Panc1 (cell line): ENCODE measurements at regions not wholly inside any gene's neighbourhood (a gene's known extent, or its start where the extent isn't known, plus 50 kb on each side); places are given as distances from the start of the nearest gene placed in this dataset.

Experiments used
- ATAC-seq: fragments of 200-7000 bp; cut with Tn5 transposase; 2 replicates; pipeline ENCODE4 v1.9.1; 2020; ENCODE audit warnings: mild to moderate bottlenecking, moderate library complexity
- BruUV-seq: library from RNA; stranded (reverse); fragments of 400-500 nt; replicated peaks from 2 replicates; lab custom pipeline; 2021; lab: Mats Ljungman, UMichigan
- CTCF ChIA-PET: fragments of 300-600 bp; sonication (Branson Sonifier 250); formaldehyde crosslinking; loops from one replicate; lab custom pipeline; 2022; ENCODE audit warnings: antibody characterized with exemption; lab: Charles Lee
- POLR2A ChIA-PET: fragments of 300-600 bp; sonication (Branson Sonifier 250); formaldehyde crosslinking; loops from one replicate; lab custom pipeline; 2022; ENCODE audit warnings: antibody characterized with exemption; lab: Charles Lee
- DNase-seq: peaks from one replicate; pipeline ENCODE4 v3.0.0-alpha.2; 2010; ENCODE audit warnings: low read depth, low spot score
- H3K27ac ChIP-seq: 2 replicates; pipeline ENCODE4 v1.5.1; 2011; ENCODE audit warnings: mild to moderate bottlenecking, low read length, inconsistent platforms
- H3K27me3 ChIP-seq: fragments of 200-500 bp; sonication (Bioruptor generic); 2 replicates; pipeline ENCODE4 v1.6.0; 2014; ENCODE audit warnings: low read length, inconsistent platforms; ENCODE audit not compliant: control insufficient read depth, insufficient read depth
- H3K36me3 ChIP-seq: fragments of 200-500 bp; sonication (Bioruptor generic); 2 replicates; pipeline ENCODE4 v1.5.1; 2014; ENCODE audit warnings: inconsistent platforms, mild to moderate bottlenecking, low read length, moderate library complexity; ENCODE audit not compliant: control insufficient read depth, insufficient read depth
- H3K4me1 ChIP-seq: 2 replicates; pipeline ENCODE4 v1.5.1; 2011; ENCODE audit warnings: inconsistent platforms, mild to moderate bottlenecking, low read length, moderate library complexity; ENCODE audit not compliant: control insufficient read depth, insufficient read depth
- H3K4me3 ChIP-seq, 2 experiments: 2 replicates each; pipeline ENCODE4 v1.5.1; 2011 to 2012; ENCODE audit warnings: low read depth in 2 of 2, low read length in 2 of 2, mild to moderate bottlenecking in 2 of 2, inconsistent platforms in 1 of 2, moderate library complexity in 1 of 2
- H3K9me3 ChIP-seq: fragments of 200-500 bp; sonication (Bioruptor generic); 2 replicates; pipeline ENCODE4 v1.5.1; 2014; ENCODE audit warnings: low read depth, mild to moderate bottlenecking, inconsistent platforms, low read length, moderate library complexity; ENCODE audit not compliant: control insufficient read depth, insufficient read depth
- POLR2AphosphoS5 ChIP-seq: IDR thresholded peaks from 2 replicates; pipeline ENCODE4 v1.6.1; 2012; ENCODE audit warnings: mild to moderate bottlenecking, low read depth, low read length, moderate library complexity
- SIN3A ChIP-seq: IDR thresholded peaks from 2 replicates; pipeline ENCODE4 v1.6.1; 2012; ENCODE audit warnings: low read depth, mild to moderate bottlenecking, low read length, moderate library complexity, borderline replicate concordance; ENCODE audit not compliant: insufficient read depth
- TCF7L2 ChIP-seq: IDR thresholded peaks from 2 replicates; pipeline ENCODE4 v1.6.1; 2011; ENCODE audit warnings: mild to moderate bottlenecking, low read depth, low read length, inconsistent platforms
- in situ Hi-C: cut with HindIII; loops from 2 replicates; pipeline ENCODE4 v1.10.0; 2016; ENCODE audit warnings: low sequenced_read_pairs, low pct_unique_long_range_greater_than_20kb
- intact Hi-C: fragments of 100-400 bp; cut with micrococcal nuclease; formaldehyde crosslinking; loops from one replicate; pipeline ENCODE4 v1.10.0; 2022; ENCODE audit not compliant: unreplicated experiment
- TF ChIP-seq, protein P1 (sequence below), 2 experiments: IDR thresholded peaks; 2 replicates each; pipeline ENCODE4 v1.6.1; 2011 to 2012; ENCODE audit warnings: low read depth in 2 of 2, control low read depth in 1 of 2, low read length in 1 of 2, mild to moderate bottlenecking in 1 of 2, moderate library complexity in 1 of 2; ENCODE audit not compliant: insufficient read depth in 1 of 2
- TF ChIP-seq, protein P2 (sequence below): fragments of 450-650 bp; IDR thresholded peaks from 2 replicates; pipeline ENCODE4 v1.5.1; 2017; ENCODE audit warnings: mild to moderate bottlenecking

DNA sequence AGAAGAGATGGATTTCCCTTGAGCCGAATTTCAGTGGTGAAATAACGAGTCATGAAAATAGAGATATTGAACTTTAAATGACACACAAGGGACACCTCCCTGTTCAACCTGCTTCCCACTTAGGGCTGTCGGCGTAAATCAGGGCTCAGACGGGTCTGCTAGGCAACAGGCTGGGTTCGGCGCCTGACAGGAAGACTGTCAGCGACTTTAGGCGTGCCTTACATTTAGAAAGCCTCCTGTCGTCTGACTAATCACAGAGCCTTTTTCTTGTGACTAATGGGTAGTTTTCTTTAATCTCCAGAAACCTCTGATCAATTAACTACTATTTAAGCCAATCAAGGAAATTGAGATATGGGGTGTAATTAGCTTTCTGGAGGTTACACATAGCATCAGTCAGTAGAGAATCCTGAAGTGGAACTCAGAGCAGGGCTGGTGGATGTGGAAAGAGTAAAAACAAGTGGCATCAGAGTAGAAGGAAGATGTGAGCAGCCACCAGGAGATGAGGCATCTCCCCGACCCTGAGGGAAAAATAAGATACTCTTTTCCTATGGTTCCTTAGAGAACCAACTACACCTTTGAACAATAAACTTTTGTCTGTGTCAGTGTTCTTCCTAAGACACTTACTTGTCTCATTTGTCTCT is 86.2 kb upstream of the HS3ST1 start:
- DNase-seq: no peak
- H3K27ac ChIP-seq: no peak overlapping the region
- in situ Hi-C loops: no loop called here

DNA sequence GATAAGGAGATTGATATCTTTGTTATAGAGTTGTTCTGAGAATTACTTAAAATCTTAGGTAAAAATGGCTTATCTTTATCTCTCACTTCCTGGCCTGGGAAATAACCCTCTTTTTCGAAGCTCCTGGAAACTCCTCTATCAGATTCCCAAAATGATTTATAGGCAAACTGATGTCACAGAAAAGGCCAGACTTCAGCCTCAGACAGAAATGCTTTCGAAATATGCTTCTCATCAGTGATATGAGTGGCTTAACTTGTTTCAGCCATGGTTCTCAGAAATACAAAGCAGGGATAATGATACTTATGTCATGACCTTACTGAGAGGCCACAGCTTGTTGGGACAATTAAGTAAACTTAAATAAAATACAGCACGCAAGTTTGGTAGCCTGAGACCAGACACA is 85.3 kb upstream of the HS3ST1 start:
- Histone ChIP-seq H3K9me3 (no peaks in the 10 kb centered on the region), H3K4me1 (no peaks in the 10 kb centered on the region), H3K27me3 (no peaks in the 10 kb centered on the region), H3K4me3 (no peak overlapping the region), H3K36me3 (no peaks in the 10 kb centered on the region), H3K27ac (no peak overlapping the region)
- ATAC-seq (no peak), DNase-seq (no peak)
- no TSS peak for BruUV-seq
- POLR2A ChIA-PET: no interaction called here
- CTCF ChIA-PET: no interaction called here
- intact Hi-C loops: no loop called here
- no peak for TF ChIP-seq POLR2AphosphoS5
- no peak for TF ChIP-seq TCF7L2
- no peak for TF ChIP-seq SIN3A
- TF ChIP-seq, protein P1, sequence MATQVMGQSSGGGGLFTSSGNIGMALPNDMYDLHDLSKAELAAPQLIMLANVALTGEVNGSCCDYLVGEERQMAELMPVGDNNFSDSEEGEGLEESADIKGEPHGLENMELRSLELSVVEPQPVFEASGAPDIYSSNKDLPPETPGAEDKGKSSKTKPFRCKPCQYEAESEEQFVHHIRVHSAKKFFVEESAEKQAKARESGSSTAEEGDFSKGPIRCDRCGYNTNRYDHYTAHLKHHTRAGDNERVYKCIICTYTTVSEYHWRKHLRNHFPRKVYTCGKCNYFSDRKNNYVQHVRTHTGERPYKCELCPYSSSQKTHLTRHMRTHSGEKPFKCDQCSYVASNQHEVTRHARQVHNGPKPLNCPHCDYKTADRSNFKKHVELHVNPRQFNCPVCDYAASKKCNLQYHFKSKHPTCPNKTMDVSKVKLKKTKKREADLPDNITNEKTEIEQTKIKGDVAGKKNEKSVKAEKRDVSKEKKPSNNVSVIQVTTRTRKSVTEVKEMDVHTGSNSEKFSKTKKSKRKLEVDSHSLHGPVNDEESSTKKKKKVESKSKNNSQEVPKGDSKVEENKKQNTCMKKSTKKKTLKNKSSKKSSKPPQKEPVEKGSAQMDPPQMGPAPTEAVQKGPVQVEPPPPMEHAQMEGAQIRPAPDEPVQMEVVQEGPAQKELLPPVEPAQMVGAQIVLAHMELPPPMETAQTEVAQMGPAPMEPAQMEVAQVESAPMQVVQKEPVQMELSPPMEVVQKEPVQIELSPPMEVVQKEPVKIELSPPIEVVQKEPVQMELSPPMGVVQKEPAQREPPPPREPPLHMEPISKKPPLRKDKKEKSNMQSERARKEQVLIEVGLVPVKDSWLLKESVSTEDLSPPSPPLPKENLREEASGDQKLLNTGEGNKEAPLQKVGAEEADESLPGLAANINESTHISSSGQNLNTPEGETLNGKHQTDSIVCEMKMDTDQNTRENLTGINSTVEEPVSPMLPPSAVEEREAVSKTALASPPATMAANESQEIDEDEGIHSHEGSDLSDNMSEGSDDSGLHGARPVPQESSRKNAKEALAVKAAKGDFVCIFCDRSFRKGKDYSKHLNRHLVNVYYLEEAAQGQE (IDR thresholded peaks at IDR 0.05; ENCODE audit: insufficient read depth in 1 of 2, low read depth in 2 of 2, low read length in 1 of 2): no peak
- in situ Hi-C loops: no loop called here

More for the DNA sequence above, 86.2 kb upstream of the HS3ST1 start:
- no peaks in the 10 kb centered on the region for H3K36me3 ChIP-seq
- H3K9me3 ChIP-seq: no peaks in the 10 kb centered on the region
- no peak overlapping the region for H3K4me3 ChIP-seq
- ChIA-PET POLR2A (no interaction called here), CTCF (no interaction called here)
- no peaks in the 10 kb centered on the region for H3K27me3 ChIP-seq
- intact Hi-C loops: no loop called here
- no peaks in the 10 kb centered on the region for H3K4me1 ChIP-seq
- TF ChIP-seq, protein P1 (IDR thresholded peaks at IDR 0.05; ENCODE audit: insufficient read depth in 1 of 2, low read depth in 2 of 2, low read length in 1 of 2): no peak
- TF ChIP-seq TCF7L2 (no peak), POLR2AphosphoS5 (no peak), SIN3A (no peak)
- TF ChIP-seq, protein P2, sequence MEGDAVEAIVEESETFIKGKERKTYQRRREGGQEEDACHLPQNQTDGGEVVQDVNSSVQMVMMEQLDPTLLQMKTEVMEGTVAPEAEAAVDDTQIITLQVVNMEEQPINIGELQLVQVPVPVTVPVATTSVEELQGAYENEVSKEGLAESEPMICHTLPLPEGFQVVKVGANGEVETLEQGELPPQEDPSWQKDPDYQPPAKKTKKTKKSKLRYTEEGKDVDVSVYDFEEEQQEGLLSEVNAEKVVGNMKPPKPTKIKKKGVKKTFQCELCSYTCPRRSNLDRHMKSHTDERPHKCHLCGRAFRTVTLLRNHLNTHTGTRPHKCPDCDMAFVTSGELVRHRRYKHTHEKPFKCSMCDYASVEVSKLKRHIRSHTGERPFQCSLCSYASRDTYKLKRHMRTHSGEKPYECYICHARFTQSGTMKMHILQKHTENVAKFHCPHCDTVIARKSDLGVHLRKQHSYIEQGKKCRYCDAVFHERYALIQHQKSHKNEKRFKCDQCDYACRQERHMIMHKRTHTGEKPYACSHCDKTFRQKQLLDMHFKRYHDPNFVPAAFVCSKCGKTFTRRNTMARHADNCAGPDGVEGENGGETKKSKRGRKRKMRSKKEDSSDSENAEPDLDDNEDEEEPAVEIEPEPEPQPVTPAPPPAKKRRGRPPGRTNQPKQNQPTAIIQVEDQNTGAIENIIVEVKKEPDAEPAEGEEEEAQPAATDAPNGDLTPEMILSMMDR: no peak
- BruUV-seq: no TSS peak
- no peak for ATAC-seq
